CD4-positive, alpha-beta T cell treated with Interferon gamma for 1 hour (primary cell): ENCODE measurements at regions not wholly inside any gene's neighbourhood (a gene's known extent, or its start where the extent isn't known, plus 50 kb on each side); places are given as distances from the start of the nearest gene placed in this dataset.
"Not testable (repeated sequence)": the region's sequence is repeated elsewhere in the genome, so short reads cannot be mapped to it uniquely, and the experiment has no call there.

Experiments
- DNase-seq: peaks from one replicate; pipeline ENCODE4 v3.0.0-alpha.2; 2020

GRCh38 chr18:43893001-43893637 is 615.8 kb upstream of the SYT4 start:
- no peak for DNase-seq

- DNase-seq = no peak
Observed at GRCh38 chr18:43904209-43904837, 627.0 kb upstream of the SYT4 start.

- DNase-seq = no peak
Observed at GRCh38 chr18:43914018-43914417, 636.7 kb upstream of the SYT4 start.

- DNase-seq = no peak
Observed at GRCh38 chr18:43916984-43917383, 639.7 kb upstream of the SYT4 start.

GRCh38 chr18:43917520-43917919 is 640.2 kb upstream of the SYT4 start:
- DNase-seq = no peak

GRCh38 chr18:43919551-43919950 is 642.3 kb upstream of the SYT4 start:
- DNase-seq = no peak

GRCh38 chr18:43931439-43931838 is 654.1 kb upstream of the SYT4 start:
- no peak for DNase-seq

- DNase-seq = no peak
Observed at GRCh38 chr18:43932140-43932539, 654.9 kb upstream of the SYT4 start.

GRCh38 chr18:43933177-43933576 is 655.9 kb upstream of the SYT4 start:
- no peak for DNase-seq

GRCh38 chr18:43934322-43934721 is 657.0 kb upstream of the SYT4 start:
- no peak for DNase-seq

GRCh38 chr18:43934781-43935471 is 657.6 kb upstream of the SYT4 start:
- DNase-seq = no peak

- DNase-seq = no peak
Observed at GRCh38 chr18:43936176-43936575, 658.9 kb upstream of the SYT4 start.

- DNase-seq = no peak
Observed at GRCh38 chr18:43949291-43949690, 672.0 kb upstream of the SYT4 start.

GRCh38 chr18:43950062-43950461 is 672.8 kb upstream of the SYT4 start:
- no peak for DNase-seq

GRCh38 chr18:43952398-43952797 is 675.1 kb upstream of the SYT4 start:
- no peak for DNase-seq

- no peak for DNase-seq
Observed at GRCh38 chr18:43961722-43962121, 684.4 kb upstream of the SYT4 start.

GRCh38 chr18:43964666-43965065 is 687.4 kb upstream of the SYT4 start:
- DNase-seq = no peak

- DNase-seq = no peak
Observed at GRCh38 chr18:43965691-43966090, 688.4 kb upstream of the SYT4 start.

- no peak for DNase-seq
Observed at GRCh38 chr18:43970656-43971055, 693.4 kb upstream of the SYT4 start.

GRCh38 chr18:43978174-43978573 is 700.9 kb upstream of the SYT4 start:
- DNase-seq = no peak

GRCh38 chr18:43982582-43982981 is 698.1 kb upstream of the SETBP1 start:
- DNase-seq = no peak

GRCh38 chr18:43987061-43987460 is 693.6 kb upstream of the SETBP1 start:
- not testable (repeated sequence) for DNase-seq

- DNase-seq = no peak
Observed at GRCh38 chr18:43992741-43993140, 687.9 kb upstream of the SETBP1 start.

- no peak for DNase-seq
Observed at GRCh38 chr18:43994381-43994780, 686.3 kb upstream of the SETBP1 start.
